HCT116 (cell line): ENCODE measurements at regions not wholly inside any gene's neighbourhood (a gene's known extent, or its start where the extent isn't known, plus 50 kb on each side); places are given as distances from the start of the nearest gene placed in this dataset.

Source experiments
- ATF3 ChIP-seq: IDR thresholded peaks from 2 replicates; pipeline ENCODE4 v1.6.1; 2012
- CEBPB ChIP-seq: IDR thresholded peaks from 2 replicates; pipeline ENCODE4 v1.6.1; 2012; ENCODE audit warnings: low read depth
- CTCF ChIP-seq, 3 experiments: fragments of 200-600 bp in 1 of 3; sonication (generic) in 1 of 3; IDR thresholded peaks in 2 of 3; conservative IDR thresholded peaks in 1 of 3; 2 replicates each; pipeline ENCODE4 v1.5.1; 2012 to 2017; ENCODE audit warnings: low read depth in 2 of 3, low read length in 2 of 3, antibody characterized with exemption in 1 of 3, borderline replicate concordance in 1 of 3, control low read depth in 1 of 3, mild to moderate bottlenecking in 1 of 3, mixed read lengths in 1 of 3, mixed run types in 1 of 3, moderate library complexity in 1 of 3; ENCODE audit not compliant: insufficient read depth in 1 of 3
- EZH2 ChIP-seq: fragments of 200-600 bp; sonication (generic); IDR thresholded peaks from 2 replicates; pipeline ENCODE4 v1.6.1; 2017; ENCODE audit warnings: antibody characterized with exemption, mixed run types
- EZH2phosphoT487 ChIP-seq: fragments of 200-600 bp; IDR thresholded peaks from 2 replicates; pipeline ENCODE4 v1.6.1; 2018; ENCODE audit warnings: antibody characterized with exemption, borderline replicate concordance
- FOSL1 ChIP-seq: IDR thresholded peaks from 2 replicates; pipeline ENCODE4 v1.6.1; 2012; ENCODE audit warnings: low read depth
- POLR2A ChIP-seq: IDR thresholded peaks from 2 replicates; pipeline ENCODE4 v1.7.0; 2011; ENCODE audit warnings: borderline replicate concordance; ENCODE audit not compliant: insufficient read depth, insufficient read length; ENCODE audit errors: extremely low read depth
- POLR2AphosphoS5 ChIP-seq: IDR thresholded peaks from 2 replicates; pipeline ENCODE4 v1.6.1; 2011; ENCODE audit warnings: mild to moderate bottlenecking, low read depth, low read length, moderate library complexity
- RAD21 ChIP-seq: IDR thresholded peaks from 2 replicates; pipeline ENCODE4 v1.6.1; 2012; ENCODE audit warnings: low read depth, mild to moderate bottlenecking
- REST ChIP-seq: IDR thresholded peaks from 2 replicates; pipeline ENCODE4 v1.6.1; 2012; ENCODE audit warnings: low read depth
- SRF ChIP-seq: IDR thresholded peaks from 2 replicates; pipeline ENCODE4 v1.6.1; 2012; ENCODE audit warnings: low read depth
- TCF7L2 ChIP-seq: IDR thresholded peaks from 2 replicates; pipeline ENCODE4 v1.7.0; 2011; ENCODE audit warnings: borderline replicate concordance, inconsistent platforms; ENCODE audit not compliant: insufficient read depth, insufficient read length; ENCODE audit errors: extremely low read depth
- YY1 ChIP-seq: IDR thresholded peaks from 2 replicates; pipeline ENCODE4 v1.6.1; 2011; ENCODE audit warnings: low read length, low read depth, moderate library complexity, mild to moderate bottlenecking; ENCODE audit not compliant: insufficient replicate concordance; ENCODE audit errors: extremely low read depth
- ZFX ChIP-seq: fragments of 450-650 bp; IDR thresholded peaks from 2 replicates; pipeline ENCODE4 v1.6.1; 2017

- no peak for TF ChIP-seq POLR2A
- TF ChIP-seq EZH2phosphoT487: no peak
- TF ChIP-seq ZFX: no peak
- TF ChIP-seq SRF: no peak
- TF ChIP-seq CTCF (IDR thresholded peaks at IDR 0.05 in 2 of 3, conservative IDR thresholded peaks at IDR 0.05 in 1 of 3; ENCODE audit: borderline replicate concordance in 1 of 3, insufficient read depth in 1 of 3, low read depth in 2 of 3, low read length in 2 of 3): no peak
- TF ChIP-seq TCF7L2: no peak
- TF ChIP-seq ATF3: no peak
- no peak for TF ChIP-seq CEBPB
- no peak for TF ChIP-seq EZH2
- no peak for TF ChIP-seq POLR2AphosphoS5
- TF ChIP-seq RAD21: no peak
- TF ChIP-seq FOSL1: no peak
- no peak for TF ChIP-seq YY1
- TF ChIP-seq REST: no peak
Measured at GRCh38 chr4:126174627-126175026, 859.9 kb downstream of the FAT4 start.
